GM19438 (cell line): ENCODE measurements at regions not wholly inside any gene's neighbourhood (a gene's known extent, or its start where the extent isn't known, plus 50 kb on each side); places are given as distances from the start of the nearest gene placed in this dataset.
"Not testable (repeated sequence)": the region's sequence is repeated elsewhere in the genome, so short reads cannot be mapped to it uniquely, and the experiment has no call there.

Experiments
- ATAC-seq: cut with Tn5 transposase; IDR thresholded peaks from one replicate; pipeline ENCODE4 v1.9.1; 2021; ENCODE audit warnings: low read depth; ENCODE audit not compliant: unreplicated experiment

GRCh38 chr13:47718556-47718955 lies 282.5 kb downstream of the SUCLA2 start:
- ATAC-seq: no peak

GRCh38 chr13:47708386-47708785 lies 292.7 kb downstream of the SUCLA2 start:
- ATAC-seq: no peak

- no peak for ATAC-seq
Measured at GRCh38 chr13:47707414-47707813, 293.7 kb downstream of the SUCLA2 start.

GRCh38 chr13:47705185-47705584 lies 295.9 kb downstream of the SUCLA2 start:
- no peak for ATAC-seq

- ATAC-seq: no peak
Measured at GRCh38 chr13:47696674-47697073, 304.4 kb downstream of the SUCLA2 start.

GRCh38 chr13:47687577-47687976 lies 313.5 kb downstream of the SUCLA2 start:
- ATAC-seq: no peak

- not testable (repeated sequence) for ATAC-seq
Measured at GRCh38 chr13:47685156-47685555, 315.9 kb downstream of the SUCLA2 start.

GRCh38 chr13:47680748-47681147 lies 320.3 kb downstream of the SUCLA2 start:
- no peak for ATAC-seq

GRCh38 chr13:47679401-47679800 lies 321.7 kb downstream of the SUCLA2 start:
- no peak for ATAC-seq

- ATAC-seq: no peak
Measured at GRCh38 chr13:47678201-47678968, 322.7 kb downstream of the SUCLA2 start.

- no peak for ATAC-seq
Measured at GRCh38 chr13:47675871-47676270, 325.2 kb downstream of the SUCLA2 start.

GRCh38 chr13:47673009-47673850 lies 327.8 kb downstream of the SUCLA2 start:
- no peak for ATAC-seq

- no peak for ATAC-seq
Measured at GRCh38 chr13:47672245-47673008, 328.6 kb downstream of the SUCLA2 start.

GRCh38 chr13:47671776-47672175 lies 329.3 kb downstream of the SUCLA2 start:
- no peak for ATAC-seq

GRCh38 chr13:47665043-47665442 lies 336.0 kb downstream of the SUCLA2 start:
- ATAC-seq: no peak

GRCh38 chr13:47661076-47661475 lies 340.0 kb downstream of the SUCLA2 start:
- ATAC-seq: no peak

- no peak for ATAC-seq
Measured at GRCh38 chr13:47656651-47657050, 344.4 kb downstream of the SUCLA2 start.

- no peak for ATAC-seq
Measured at GRCh38 chr13:47650209-47650608, 350.9 kb downstream of the SUCLA2 start.

- ATAC-seq: no peak
Measured at GRCh38 chr13:47647001-47647400, 354.1 kb downstream of the SUCLA2 start.

GRCh38 chr13:47646298-47646697 lies 354.8 kb downstream of the SUCLA2 start:
- ATAC-seq: no peak
